GM12891 (cell line): ENCODE measurements at regions not wholly inside any gene's neighbourhood (a gene's known extent, or its start where the extent isn't known, plus 50 kb on each side); places are given as distances from the start of the nearest gene placed in this dataset.

Experiments used
- PAX5 ChIP-seq: IDR thresholded peaks from 2 replicates; pipeline ENCODE4 v1.6.1; 2011; ENCODE audit warnings: low read length, moderate library complexity, mild to moderate bottlenecking; ENCODE audit not compliant: insufficient read depth, severe bottlenecking
- POLR2A ChIP-seq: IDR thresholded peaks from 2 replicates; pipeline ENCODE4 v1.6.1; 2011; ENCODE audit warnings: low read depth, low read length, control low read depth
- POLR2AphosphoS5 ChIP-seq: IDR thresholded peaks from 2 replicates; pipeline ENCODE4 v1.6.1; 2011; ENCODE audit warnings: low read depth, low read length, control low read depth
- POU2F2 ChIP-seq: IDR thresholded peaks from 2 replicates; pipeline ENCODE4 v1.6.1; 2011; ENCODE audit warnings: low read depth, mild to moderate bottlenecking, control low read depth, low read length, moderate library complexity
- SPI1 ChIP-seq: IDR thresholded peaks from 2 replicates; pipeline ENCODE4 v1.6.1; 2011; ENCODE audit warnings: low read depth, low read length, control low read depth
- TAF1 ChIP-seq: IDR thresholded peaks from 2 replicates; pipeline ENCODE4 v1.6.1; 2011; ENCODE audit warnings: low read depth, low read length, control low read depth

DNA sequence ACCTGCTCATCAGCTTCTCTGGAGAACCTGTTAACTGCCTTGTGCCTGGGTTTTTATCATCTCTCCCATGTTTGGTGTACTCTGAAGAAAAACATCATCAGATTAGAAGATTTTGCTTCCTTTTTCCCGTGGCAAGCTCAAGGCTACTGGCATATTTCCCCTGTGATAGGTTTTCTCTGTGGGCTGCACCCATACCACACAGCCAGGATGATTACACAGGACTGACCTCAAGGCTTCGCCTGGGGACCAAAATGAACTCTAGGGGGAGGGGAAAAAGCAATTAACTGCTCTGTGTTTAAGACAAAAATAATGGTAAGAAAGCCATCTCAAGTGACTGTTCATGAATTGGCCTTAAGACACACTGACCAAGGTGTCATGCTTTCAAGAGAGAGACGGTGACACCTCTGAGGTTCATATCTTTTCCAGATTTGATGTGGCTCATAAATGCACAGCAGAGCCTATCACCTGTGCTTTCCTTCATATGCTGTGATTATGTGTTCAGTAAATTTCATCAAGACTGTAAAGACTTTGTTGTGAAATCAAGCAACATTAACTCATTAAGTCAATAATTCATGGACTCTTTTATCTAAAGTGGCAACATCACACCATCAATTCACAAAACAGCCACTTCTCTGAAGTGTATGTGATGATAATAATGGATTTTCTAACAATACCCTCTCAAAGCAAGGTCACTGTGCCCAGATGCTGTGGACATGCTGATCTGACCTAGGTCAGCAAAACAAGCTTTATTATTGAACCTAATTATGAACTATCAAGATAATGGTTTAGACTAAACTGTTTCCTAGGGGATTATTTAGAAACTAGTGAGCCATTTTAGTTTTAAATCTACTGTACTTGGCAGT, 427.9 kb downstream of the WDR72 start:
- TF ChIP-seq POLR2A = no peak
- no peak for TF ChIP-seq TAF1
- no peak for TF ChIP-seq POU2F2
- no peak for TF ChIP-seq POLR2AphosphoS5
- TF ChIP-seq SPI1 = no peak
- TF ChIP-seq PAX5 = no peak
